ENCODE measurements at regions not wholly inside any gene's neighbourhood (a gene's known extent, or its start where the extent isn't known, plus 50 kb on each side); places are given as distances from the start of the nearest gene placed in this dataset.

- TF ChIP-seq CTCF (IDR thresholded peaks at IDR 0.05) = no peak
- TF ChIP-seq ZFX (IDR thresholded peaks at IDR 0.05; ENCODE audit: borderline replicate concordance) = no peak
Observed at GRCh38 chr4:131309628-131310027, 1839.5 kb upstream of the PCDH10 start.
